Fibroblast of lung (primary cell): ENCODE measurements at regions not wholly inside any gene's neighbourhood (a gene's known extent, or its start where the extent isn't known, plus 50 kb on each side); places are given as distances from the start of the nearest gene placed in this dataset.

ENCODE experiments used
- DNase-seq, 2 donors: peaks; one replicate each; pipeline versions ENCODE4 v3.0.0 to v3.0.0-alpha.2; 2010; ENCODE audit warnings: low read depth in 2 of 2
- H2AFZ ChIP-seq: 2 replicates; pipeline ENCODE4 v1.5.1; 2012; ENCODE audit warnings: low read length, control low read depth, inconsistent platforms
- H3K27ac ChIP-seq: 2 replicates; pipeline ENCODE4 v1.5.1; 2011; ENCODE audit warnings: low read length, control low read depth; ENCODE audit not compliant: insufficient read depth
- H3K27me3 ChIP-seq: 2 replicates; pipeline ENCODE4 v1.5.1; 2011; ENCODE audit warnings: mild to moderate bottlenecking, low read length; ENCODE audit not compliant: control insufficient read depth, insufficient read depth
- H3K36me3 ChIP-seq: 2 replicates; pipeline ENCODE4 v1.5.1; 2011; ENCODE audit warnings: low read length; ENCODE audit not compliant: control insufficient read depth, insufficient read depth
- H3K4me1 ChIP-seq: 2 replicates; pipeline ENCODE4 v1.5.1; 2011; ENCODE audit warnings: low read length; ENCODE audit not compliant: control insufficient read depth, insufficient read depth; ENCODE audit errors: extremely low read depth
- H3K4me2 ChIP-seq: 2 replicates; pipeline ENCODE4 v1.5.1; 2011; ENCODE audit warnings: low read length, control low read depth; ENCODE audit not compliant: insufficient read depth; ENCODE audit errors: extremely low read depth
- H3K4me3 ChIP-seq, 4 experiments: fragments of 200-600 bp in 1 of 4; sonication (generic) in 1 of 4; replicated peaks in 1 of 4; 2 replicates each; pipeline ENCODE4 v1.5.1; 2011 to 2016; ENCODE audit warnings: low read length in 4 of 4, low read depth in 3 of 4, mild to moderate bottlenecking in 3 of 4, control low read depth in 2 of 4, inconsistent platforms in 1 of 4, mixed read lengths in 1 of 4; ENCODE audit not compliant: insufficient read depth in 1 of 4; ENCODE audit errors: control extremely low read depth in 1 of 4
- H3K79me2 ChIP-seq: 2 replicates; pipeline ENCODE4 v1.5.1; 2012; ENCODE audit warnings: mild to moderate bottlenecking, low read length, inconsistent platforms; ENCODE audit not compliant: control insufficient read depth, insufficient read depth
- H3K9ac ChIP-seq: 2 replicates; pipeline ENCODE4 v1.5.1; 2011; ENCODE audit warnings: mild to moderate bottlenecking, low read length, control low read depth; ENCODE audit not compliant: insufficient read depth
- H3K9me3 ChIP-seq: 2 replicates; pipeline ENCODE4 v1.5.1; 2012; ENCODE audit warnings: low read depth, low read length; ENCODE audit not compliant: control insufficient read depth, insufficient read depth
- H4K20me1 ChIP-seq: 2 replicates; pipeline ENCODE4 v1.5.1; 2011; ENCODE audit warnings: low read length; ENCODE audit not compliant: control insufficient read depth, insufficient read depth; ENCODE audit errors: extremely low read depth
- CTCF ChIP-seq, 2 donors: IDR thresholded peaks in 1 of 2; conservative IDR thresholded peaks in 1 of 2; 1 replicate in 1 of 2; 2 replicates in 1 of 2; pipeline ENCODE4 v1.5.1; 2011 to 2012; ENCODE audit warnings: low read length in 2 of 2, control low read depth in 1 of 2, inconsistent platforms in 1 of 2, low read depth in 1 of 2, mild to moderate bottlenecking in 1 of 2
- EZH2 ChIP-seq: IDR thresholded peaks from 2 replicates; pipeline ENCODE4 v1.5.1; 2012; ENCODE audit warnings: low read length, control low read depth, mild to moderate bottlenecking; ENCODE audit errors: missing control alignments

DNA sequence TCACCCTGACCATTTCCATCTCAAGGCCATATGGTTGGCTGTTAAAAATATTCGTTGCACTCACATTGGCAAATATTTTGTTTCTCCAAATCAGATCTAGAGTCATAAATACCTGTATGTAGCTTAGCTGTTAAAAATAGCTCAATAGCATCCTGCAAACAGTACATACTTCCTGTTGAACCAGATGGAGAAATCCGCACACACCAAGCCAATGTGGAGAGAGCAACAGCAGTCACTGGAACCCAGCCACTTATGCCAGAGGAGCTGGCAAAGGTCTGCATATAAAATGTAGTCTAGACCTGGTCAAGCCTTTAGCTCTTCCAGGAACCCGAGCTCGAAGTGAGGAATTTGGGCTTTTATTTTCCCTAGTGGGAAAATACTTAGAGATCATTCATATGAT lies 146.4 kb upstream of the KCNJ16 start:
- Histone ChIP-seq H2AFZ (no peak overlapping the region), H3K27ac (no peak overlapping the region), H3K9me3 (no peaks in the 10 kb centered on the region), H3K27me3 (no peaks in the 10 kb centered on the region), H3K79me2 (no peaks in the 10 kb centered on the region), H3K36me3 (no peaks in the 10 kb centered on the region), H3K4me1 (no peaks in the 10 kb centered on the region), H3K9ac (no peak overlapping the region), H3K4me2 (no peak overlapping the region), H3K4me3 (no peak overlapping the region), H4K20me1 (no peaks in the 10 kb centered on the region)
- no peak for DNase-seq
- TF ChIP-seq CTCF (conservative IDR thresholded peaks at IDR 0.05 in 1 of 2, IDR thresholded peaks at IDR 0.05 in 1 of 2; ENCODE audit: low read depth in 1 of 2, low read length in 2 of 2) (no peak), EZH2 (no peak)

GRCh38 chr17:69936996-69937395 lies 138.0 kb upstream of the KCNJ16 start:
- Histone ChIP-seq H3K9me3 (no peaks in the 10 kb centered on the region), H3K4me2 (no peak overlapping the region), H3K27me3 (no peaks in the 10 kb centered on the region), H3K79me2 (no peaks in the 10 kb centered on the region), H4K20me1 (no peaks in the 10 kb centered on the region), H3K4me3 (no peak overlapping the region), H3K27ac (no peak overlapping the region), H3K36me3 (no peaks in the 10 kb centered on the region), H3K4me1 (no peaks in the 10 kb centered on the region), H3K9ac (no peak overlapping the region), H2AFZ (no peak overlapping the region)
- no peak for DNase-seq
- TF ChIP-seq CTCF (conservative IDR thresholded peaks at IDR 0.05 in 1 of 2, IDR thresholded peaks at IDR 0.05 in 1 of 2; ENCODE audit: low read depth in 1 of 2, low read length in 2 of 2) (no peak), EZH2 (no peak)

DNA sequence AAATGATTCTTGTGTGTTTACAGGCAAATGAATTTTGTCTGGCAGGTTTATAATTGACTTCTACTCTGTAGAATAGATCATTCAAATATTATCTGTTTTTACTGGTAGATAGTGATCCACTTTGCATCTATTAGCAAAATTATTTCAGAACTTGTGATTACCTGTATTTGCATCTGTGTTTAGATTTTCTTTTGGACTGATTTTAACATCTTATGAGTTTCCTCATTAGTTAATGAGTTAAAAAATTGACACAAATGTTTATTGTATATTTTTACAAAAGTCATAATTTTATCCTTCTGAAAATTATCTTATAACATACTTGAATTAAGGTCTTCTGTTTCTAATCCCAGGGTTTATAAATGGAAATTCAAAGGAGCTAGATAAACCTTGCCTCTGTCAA lies 132.0 kb upstream of the KCNJ16 start:
- TF ChIP-seq EZH2: no peak
- no peak for TF ChIP-seq CTCF (conservative IDR thresholded peaks at IDR 0.05 in 1 of 2, IDR thresholded peaks at IDR 0.05 in 1 of 2; ENCODE audit: low read depth in 1 of 2, low read length in 2 of 2)
- no peak for DNase-seq
- Histone ChIP-seq H3K27me3 (no peaks in the 10 kb centered on the region), H3K4me3 (no peak overlapping the region), H3K9me3 (no peaks in the 10 kb centered on the region), H3K9ac (no peak overlapping the region), H2AFZ (no peak overlapping the region), H3K4me1 (peaks cover 2% of the 10 kb centered on the region), H3K36me3 (no peaks in the 10 kb centered on the region), H4K20me1 (no peaks in the 10 kb centered on the region), H3K4me2 (no peak overlapping the region), H3K27ac (no peak overlapping the region), H3K79me2 (no peaks in the 10 kb centered on the region)
